ENCODE measurements at regions not wholly inside any gene's neighbourhood (a gene's known extent, or its start where the extent isn't known, plus 50 kb on each side); places are given as distances from the start of the nearest gene placed in this dataset.
"Not testable (repeated sequence)": the region's sequence is repeated elsewhere in the genome, so short reads cannot be mapped to it uniquely, and the experiment has no call there.

GRCh38 chr2:122565364-122565763 lies 809.9 kb downstream of the TSN start:
- no peak overlapping the region for H3K27ac ChIP-seq (ENCODE audit: extremely low read depth, low read depth, low read length)
- H3K9me3 ChIP-seq (ENCODE audit: control insufficient read depth, insufficient read depth, low read depth, low read length), result no peaks in the 10 kb centered on the region
- POLR2A ChIA-PET, result no interaction called here
- H3K4me1 ChIP-seq (ENCODE audit: control insufficient read depth, insufficient read depth, low read length), result no peaks in the 10 kb centered on the region
- no peak overlapping the region for H3K4me3 ChIP-seq (ENCODE audit: low read depth, low read length)
- CTCF ChIA-PET, result no interaction called here
- TF ChIP-seq ZNF266 (tag by site-specific recombination; IDR thresholded peaks at IDR 0.05; ENCODE audit: low read depth) (no peak), ZNF280C (tag by site-specific recombination; IDR thresholded peaks at IDR 0.05) (no peak), ZNF76 (tag by site-specific recombination; IDR thresholded peaks at IDR 0.05; ENCODE audit: borderline replicate concordance, low read depth) (no peak), ZNF24 (tag by site-specific recombination; IDR thresholded peaks at IDR 0.05) (no peak), SCRT2 (tag by site-specific recombination; IDR thresholded peaks at IDR 0.05) (no peak), ZFP69B (tag by site-specific recombination; IDR thresholded peaks at IDR 0.05) (no peak), ZBTB8A (tag by site-specific recombination; IDR thresholded peaks at IDR 0.05) (no peak), ZBTB26 (tag by site-specific recombination; optimal IDR thresholded peaks at IDR 0.05) (no peak), TSHZ1 (tag by site-specific recombination; IDR thresholded peaks at IDR 0.05; ENCODE audit: borderline replicate concordance) (no peak), ZNF501 (tag by site-specific recombination; IDR thresholded peaks at IDR 0.05) (no peak), ZBTB10 (tag by site-specific recombination; IDR thresholded peaks at IDR 0.05) (no peak)
- no peaks in the 10 kb centered on the region for H3K36me3 ChIP-seq (ENCODE audit: control insufficient read depth in 2 of 2, insufficient read depth in 1 of 2, low read length in 2 of 2)

- H3K4me1 ChIP-seq (ENCODE audit: control insufficient read depth, insufficient read depth, low read length), result no peaks in the 10 kb centered on the region
- H3K9me3 ChIP-seq (ENCODE audit: control insufficient read depth, insufficient read depth, low read depth, low read length), result no peaks in the 10 kb centered on the region
- no peaks in the 10 kb centered on the region for H3K36me3 ChIP-seq (ENCODE audit: control insufficient read depth in 2 of 2, insufficient read depth in 1 of 2, low read length in 2 of 2)
- TF ChIP-seq YY2 (tag by site-specific recombination; IDR thresholded peaks at IDR 0.05) (no peak), ZNF37A (tag by site-specific recombination; IDR thresholded peaks at IDR 0.05) (no peak), ZBTB49 (tag by site-specific recombination; IDR thresholded peaks at IDR 0.05; ENCODE audit: low read depth) (no peak)
- no peak overlapping the region for H3K4me3 ChIP-seq (ENCODE audit: low read depth, low read length)
- H3K27ac ChIP-seq (ENCODE audit: extremely low read depth, low read depth, low read length), result no peak overlapping the region
- CTCF ChIA-PET, result no interaction called here
- POLR2A ChIA-PET, result no interaction called here
These were observed 815.2 kb downstream of the TSN start for GRCh38 chr2:122570641-122571040.

- H3K36me3 ChIP-seq (ENCODE audit: control insufficient read depth in 2 of 2, insufficient read depth in 1 of 2, low read length in 2 of 2); POLR2A ChIA-PET; H3K4me1 ChIP-seq (ENCODE audit: control insufficient read depth, insufficient read depth, low read length); CTCF ChIA-PET; H3K4me3 ChIP-seq (ENCODE audit: low read depth, low read length); H3K27ac ChIP-seq (ENCODE audit: extremely low read depth, low read depth, low read length); H3K9me3 ChIP-seq (ENCODE audit: control insufficient read depth, insufficient read depth, low read depth, low read length): not testable (repeated sequence)
These were observed 816.0 kb downstream of the TSN start for GRCh38 chr2:122571471-122571870.
